HEK293 (cell line): ENCODE measurements at regions not wholly inside any gene's neighbourhood (a gene's known extent, or its start where the extent isn't known, plus 50 kb on each side); places are given as distances from the start of the nearest gene placed in this dataset.

Experiments
- PRDM10 ChIP-seq: fragments of 450-650 bp; formaldehyde crosslinking; IDR thresholded peaks from 2 replicates; pipeline ENCODE4 v1.5.1; 2016; ENCODE audit warnings: missing biosample characterization, missing genetic modification characterization
- TCF7L2 ChIP-seq: IDR thresholded peaks from 2 replicates; pipeline ENCODE4 v1.6.1; 2011; ENCODE audit warnings: low read depth, mild to moderate bottlenecking, inconsistent platforms, low read length, moderate library complexity, borderline replicate concordance
- ZNF274 ChIP-seq, 2 experiments: fragments of 200-500 bp in 1 of 2; fragments of 450-650 bp in 1 of 2; sonication (Bioruptor generic) in 1 of 2; formaldehyde crosslinking in 1 of 2; IDR thresholded peaks; 2 replicates each; pipeline versions ENCODE4 v1.5.1 to v1.6.1; 2014 to 2016; ENCODE audit warnings: borderline replicate concordance in 1 of 2, inconsistent platforms in 1 of 2, low read length in 1 of 2, missing biosample characterization in 1 of 2, missing genetic modification characterization in 1 of 2
- ZNF785 ChIP-seq: fragments of 450-650 bp; formaldehyde crosslinking; IDR thresholded peaks from 2 replicates; pipeline ENCODE4 v1.5.1; 2016; ENCODE audit warnings: missing biosample characterization, missing genetic modification characterization

GRCh38 chr4:35100932-35101331 lies 1143.4 kb downstream of the ARAP2 start:
- TF ChIP-seq ZNF274 (IDR thresholded peaks at IDR 0.05; ENCODE audit: low read length) (no peak), ZNF274 (tag by site-specific recombination; IDR thresholded peaks at IDR 0.05; ENCODE audit: borderline replicate concordance) (no peak), TCF7L2 (no peak), ZNF785 (tag by site-specific recombination) (no peak), PRDM10 (tag by site-specific recombination) (no peak)
